ENCODE measurements at regions not wholly inside any gene's neighbourhood (a gene's known extent, or its start where the extent isn't known, plus 50 kb on each side); places are given as distances from the start of the nearest gene placed in this dataset.
"Not testable (repeated sequence)": the region's sequence is repeated elsewhere in the genome, so short reads cannot be mapped to it uniquely, and the experiment has no call there.

DNA sequence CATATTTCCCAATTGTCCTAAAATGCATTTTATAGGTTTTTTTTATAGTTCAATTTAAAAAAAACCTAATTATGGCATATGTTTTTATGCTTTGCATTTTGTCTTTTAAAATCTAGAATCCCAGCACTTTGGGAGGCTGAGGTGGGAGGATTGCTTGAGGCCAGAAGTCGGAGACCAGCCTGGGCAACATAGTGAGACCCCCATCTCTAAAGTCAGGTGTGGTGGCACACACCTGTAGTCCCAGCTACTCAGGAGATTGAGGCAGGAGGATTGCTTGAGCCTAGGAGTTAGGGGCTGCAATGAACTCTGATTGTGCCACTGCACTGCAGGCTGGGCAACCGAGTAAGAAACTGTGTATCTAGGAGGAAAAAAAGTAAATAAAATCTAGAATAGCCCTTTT, 137.2 kb upstream of the POU3F1 start:
- TF ChIP-seq, protein P1, sequence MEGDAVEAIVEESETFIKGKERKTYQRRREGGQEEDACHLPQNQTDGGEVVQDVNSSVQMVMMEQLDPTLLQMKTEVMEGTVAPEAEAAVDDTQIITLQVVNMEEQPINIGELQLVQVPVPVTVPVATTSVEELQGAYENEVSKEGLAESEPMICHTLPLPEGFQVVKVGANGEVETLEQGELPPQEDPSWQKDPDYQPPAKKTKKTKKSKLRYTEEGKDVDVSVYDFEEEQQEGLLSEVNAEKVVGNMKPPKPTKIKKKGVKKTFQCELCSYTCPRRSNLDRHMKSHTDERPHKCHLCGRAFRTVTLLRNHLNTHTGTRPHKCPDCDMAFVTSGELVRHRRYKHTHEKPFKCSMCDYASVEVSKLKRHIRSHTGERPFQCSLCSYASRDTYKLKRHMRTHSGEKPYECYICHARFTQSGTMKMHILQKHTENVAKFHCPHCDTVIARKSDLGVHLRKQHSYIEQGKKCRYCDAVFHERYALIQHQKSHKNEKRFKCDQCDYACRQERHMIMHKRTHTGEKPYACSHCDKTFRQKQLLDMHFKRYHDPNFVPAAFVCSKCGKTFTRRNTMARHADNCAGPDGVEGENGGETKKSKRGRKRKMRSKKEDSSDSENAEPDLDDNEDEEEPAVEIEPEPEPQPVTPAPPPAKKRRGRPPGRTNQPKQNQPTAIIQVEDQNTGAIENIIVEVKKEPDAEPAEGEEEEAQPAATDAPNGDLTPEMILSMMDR (IDR thresholded peaks at IDR 0.05; ENCODE audit: insufficient read depth, low read length, poor library complexity, severe bottlenecking): no peak
- no peak overlapping the region for H3K4me3 ChIP-seq (replicated peaks; ENCODE audit: low read depth, low read length)
- DNase-seq (ENCODE audit: extremely low read depth, insufficient read length): no peak
- H3K27me3 ChIP-seq (replicated peaks; ENCODE audit: control insufficient read depth, insufficient read depth, low read length): no peaks in the 10 kb centered on the region
- H3K36me3 ChIP-seq (ENCODE audit: control insufficient read depth, insufficient read depth, low read length): no peaks in the 10 kb centered on the region

DNA sequence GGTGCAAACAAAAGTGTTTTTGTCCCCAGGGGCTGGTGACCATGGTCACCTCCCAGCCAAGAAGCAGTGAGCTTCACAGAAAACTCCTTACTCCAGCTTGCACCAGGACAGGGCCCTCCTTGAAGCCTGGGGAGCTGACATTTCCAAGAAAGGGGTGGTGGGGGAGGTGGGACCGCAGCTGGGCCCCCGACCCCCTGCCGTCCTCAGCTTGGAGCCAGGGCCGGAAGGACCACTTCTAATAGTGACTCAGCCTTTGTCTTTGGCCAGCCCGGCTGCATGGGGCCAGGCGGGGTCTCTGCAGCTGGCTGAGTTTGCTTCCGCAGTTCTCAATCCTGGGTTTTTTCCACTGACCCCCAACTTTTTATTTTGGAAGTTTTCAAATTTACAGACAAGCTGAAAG, 136.5 kb upstream of the POU3F1 start:
- TF ChIP-seq, protein P1 (IDR thresholded peaks at IDR 0.05; ENCODE audit: insufficient read depth, low read length, poor library complexity, severe bottlenecking): no peak
- H3K4me3 ChIP-seq (replicated peaks; ENCODE audit: low read depth, low read length): no peak overlapping the region
- H3K27me3 ChIP-seq (replicated peaks; ENCODE audit: control insufficient read depth, insufficient read depth, low read length): no peaks in the 10 kb centered on the region
- H3K36me3 ChIP-seq (ENCODE audit: control insufficient read depth, insufficient read depth, low read length): no peaks in the 10 kb centered on the region
- DNase-seq (ENCODE audit: extremely low read depth, insufficient read length): no peak

DNA sequence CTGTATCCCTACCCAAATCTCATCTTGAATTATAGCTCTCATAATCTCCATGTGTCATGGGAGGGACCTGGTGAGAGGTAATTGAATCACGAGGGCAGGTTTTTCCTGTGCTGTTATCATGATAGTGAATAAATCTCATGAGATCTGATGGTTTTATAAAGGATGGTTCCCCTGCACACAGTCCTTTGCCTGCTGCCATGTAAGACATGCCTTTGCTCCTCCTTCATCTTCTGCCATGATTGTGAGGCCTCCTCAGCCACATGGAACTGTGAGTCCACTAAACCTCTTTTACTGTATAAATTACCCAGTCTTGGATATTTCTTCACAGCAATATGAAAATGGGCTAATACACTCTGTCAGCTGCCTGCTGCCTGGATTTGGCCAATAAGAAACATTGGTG, 133.8 kb upstream of the POU3F1 start:
- not testable (repeated sequence) for H3K27me3 ChIP-seq (replicated peaks; ENCODE audit: control insufficient read depth, insufficient read depth, low read length); H3K4me3 ChIP-seq (replicated peaks; ENCODE audit: low read depth, low read length); H3K36me3 ChIP-seq (ENCODE audit: control insufficient read depth, insufficient read depth, low read length); DNase-seq (ENCODE audit: extremely low read depth, insufficient read length)

DNA sequence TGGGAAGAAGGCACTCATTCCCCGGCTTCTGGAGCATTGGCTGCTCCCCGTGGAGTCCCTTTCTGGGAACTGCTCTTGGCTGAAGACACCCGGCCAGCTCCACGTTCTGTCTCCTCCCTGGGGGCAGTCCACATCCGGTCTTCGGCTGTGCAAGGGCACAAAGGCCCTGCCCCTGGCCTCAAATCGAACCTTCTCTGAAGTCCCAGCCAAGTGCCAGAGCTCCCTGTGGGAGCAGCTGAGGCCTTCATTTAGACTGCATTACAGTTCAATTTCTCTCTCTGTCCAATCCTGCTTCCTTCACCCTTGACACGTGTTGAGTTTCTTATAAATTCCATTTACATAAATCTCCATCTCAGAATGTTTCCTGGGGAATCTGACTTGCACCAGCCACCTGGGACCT, 132.9 kb upstream of the POU3F1 start:
- Histone ChIP-seq H3K27me3 (replicated peaks; ENCODE audit: control insufficient read depth, insufficient read depth, low read length) (no peaks in the 10 kb centered on the region), H3K36me3 (ENCODE audit: control insufficient read depth, insufficient read depth, low read length) (no peaks in the 10 kb centered on the region), H3K4me3 (replicated peaks; ENCODE audit: low read depth, low read length) (no peak overlapping the region)
- no peak for DNase-seq (ENCODE audit: extremely low read depth, insufficient read length)
- TF ChIP-seq, protein P1 (IDR thresholded peaks at IDR 0.05; ENCODE audit: insufficient read depth, low read length, poor library complexity, severe bottlenecking): no peak

DNA sequence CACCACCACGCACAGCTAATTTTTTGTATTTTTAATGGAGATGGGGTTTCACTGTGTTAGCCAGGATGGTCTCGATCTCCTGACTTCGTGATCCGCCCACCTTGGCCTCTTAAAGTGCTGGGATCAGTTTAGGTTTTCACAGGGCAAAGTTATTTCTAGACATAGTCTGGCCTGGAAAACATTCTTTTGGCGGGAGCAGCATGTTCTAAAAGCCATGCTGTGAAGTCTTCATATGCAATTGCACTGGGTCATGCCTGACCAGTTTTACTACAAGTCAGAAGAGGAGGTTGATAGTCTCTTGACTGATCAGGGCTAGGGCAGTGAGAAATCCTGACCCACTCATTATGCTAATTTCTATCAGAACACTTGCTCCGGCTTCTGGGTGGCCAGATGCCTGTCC, 131.6 kb upstream of the POU3F1 start:
- no peak for DNase-seq (ENCODE audit: extremely low read depth, insufficient read length)
- Histone ChIP-seq H3K4me3 (replicated peaks; ENCODE audit: low read depth, low read length) (no peak overlapping the region), H3K36me3 (ENCODE audit: control insufficient read depth, insufficient read depth, low read length) (no peaks in the 10 kb centered on the region), H3K27me3 (replicated peaks; ENCODE audit: control insufficient read depth, insufficient read depth, low read length) (no peaks in the 10 kb centered on the region)
- TF ChIP-seq, protein P1 (IDR thresholded peaks at IDR 0.05; ENCODE audit: insufficient read depth, low read length, poor library complexity, severe bottlenecking): no peak

DNA sequence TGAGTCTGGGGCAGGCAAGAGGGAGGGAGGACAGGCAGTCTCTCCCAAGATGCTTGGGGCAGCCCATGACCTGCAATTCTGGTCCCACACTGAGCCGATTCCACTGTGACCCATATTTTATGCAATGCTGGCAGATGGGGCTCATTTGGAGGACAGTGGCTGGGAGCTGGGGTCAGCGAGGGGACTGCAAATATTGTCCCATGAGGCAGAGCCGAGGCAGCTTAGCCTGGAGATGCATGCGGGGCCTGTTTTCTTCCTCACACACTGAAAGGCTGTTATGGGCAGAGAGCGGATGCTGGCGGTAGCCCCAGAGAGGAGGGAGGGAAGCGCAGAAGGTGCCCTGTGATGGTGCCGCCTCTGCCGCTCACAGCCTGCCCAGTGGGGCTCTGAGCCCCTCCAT, 128.5 kb upstream of the POU3F1 start:
- TF ChIP-seq, protein P1 (IDR thresholded peaks at IDR 0.05; ENCODE audit: insufficient read depth, low read length, poor library complexity, severe bottlenecking): no peak
- no peak overlapping the region for H3K4me3 ChIP-seq (replicated peaks; ENCODE audit: low read depth, low read length)
- H3K36me3 ChIP-seq (ENCODE audit: control insufficient read depth, insufficient read depth, low read length): no peaks in the 10 kb centered on the region
- DNase-seq (ENCODE audit: extremely low read depth, insufficient read length): no peak
- H3K27me3 ChIP-seq (replicated peaks; ENCODE audit: control insufficient read depth, insufficient read depth, low read length): no peaks in the 10 kb centered on the region

All from GM06990 (cell line).